H1 (cell line): ENCODE measurements at regions not wholly inside any gene's neighbourhood (a gene's known extent, or its start where the extent isn't known, plus 50 kb on each side); places are given as distances from the start of the nearest gene placed in this dataset.

Experiments used
- CTCF ChIA-PET: fragments of 300-600 bp; sonication (Branson Sonifier 250); formaldehyde crosslinking; loops from one replicate; lab custom pipeline; 2021; ENCODE audit not compliant: partially characterized antibody; lab: Charles Lee
- POLR2A ChIA-PET: fragments of 300-600 bp; sonication (Branson Sonifier 250); formaldehyde crosslinking; loops from one replicate; lab custom pipeline; 2021; ENCODE audit warnings: inconsistent platforms; ENCODE audit not compliant: partially characterized antibody; lab: Charles Lee
- DNase-seq, 2 experiments: peaks; one replicate each; pipeline versions ENCODE4 v3.0.0 to v3.0.0-alpha.2; 2010 to 2022; ENCODE audit warnings: low spot score in 2 of 2, low read depth in 1 of 2, mixed read lengths in 1 of 2
- FAIRE-seq: peaks from 2 replicates; lab custom pipeline; 2011; peaks lifted over from hg19 to GRCh38; lab: Jason Lieb, UNC
- H2AFZ ChIP-seq: 2 replicates; pipeline ENCODE4 v1.8.1; 2012; ENCODE audit warnings: low read length, inconsistent platforms
- H2AK5ac ChIP-seq: 2 replicates; pipeline ENCODE4 v1.6.1; 2013; ENCODE audit warnings: low read depth, low read length
- H2BK120ac ChIP-seq: replicated peaks from 2 replicates; pipeline ENCODE3; 2013; ENCODE audit warnings: low read depth, low read length, inconsistent platforms
- H2BK12ac ChIP-seq: 2 replicates; pipeline ENCODE4 v1.6.1; 2013; ENCODE audit warnings: low read depth, low read length
- H2BK15ac ChIP-seq: 2 replicates; pipeline ENCODE4 v1.6.1; 2013; ENCODE audit warnings: low read length
- H2BK20ac ChIP-seq: 2 replicates; pipeline ENCODE4 v1.6.1; 2013; ENCODE audit warnings: low read length
- H2BK5ac ChIP-seq: 2 replicates; pipeline ENCODE4 v1.6.1; 2013; ENCODE audit warnings: low read depth, low read length
- H3K14ac ChIP-seq: 2 replicates; pipeline ENCODE4 v1.6.1; 2013; ENCODE audit warnings: inconsistent platforms; ENCODE audit not compliant: insufficient read length
- H3K18ac ChIP-seq: 2 replicates; pipeline ENCODE4 v1.6.1; 2013; ENCODE audit warnings: low read length; ENCODE audit errors: extremely low read depth
- H3K23ac ChIP-seq: 2 replicates; pipeline ENCODE4 v1.6.1; 2013; ENCODE audit warnings: inconsistent platforms; ENCODE audit not compliant: insufficient read length
- H3K23me2 ChIP-seq: 2 replicates; pipeline ENCODE4 v1.6.1; 2013; ENCODE audit warnings: low read depth, low read length
- H3K27ac ChIP-seq: 2 replicates; pipeline ENCODE4 v1.6.1; 2011; ENCODE audit warnings: low read depth, low read length, inconsistent platforms
- H3K27me3 ChIP-seq, 4 experiments: replicated peaks in 1 of 4; 1 replicate in 1 of 4; 2 replicates in 3 of 4; pipeline versions ENCODE4 v1.6.1 to v1.8.1; 2011 to 2013; ENCODE audit warnings: low read length in 3 of 4, mild to moderate bottlenecking in 3 of 4, inconsistent platforms in 2 of 4, mixed read lengths in 2 of 4, moderate library complexity in 1 of 4; ENCODE audit not compliant: control insufficient read depth in 3 of 4, insufficient read depth in 3 of 4; ENCODE audit errors: extremely low read depth in 1 of 4
- H3K36me3 ChIP-seq, 4 experiments: 2 replicates each; pipeline versions ENCODE4 v1.6.1 to v1.8.1; 2011 to 2013; ENCODE audit warnings: mild to moderate bottlenecking in 4 of 4, low read length in 3 of 4, moderate library complexity in 2 of 4, control low read depth in 1 of 4, inconsistent platforms in 1 of 4; ENCODE audit not compliant: insufficient read depth in 4 of 4, control insufficient read depth in 2 of 4
- H3K4ac ChIP-seq: replicated peaks from 2 replicates; pipeline ENCODE3; 2013; ENCODE audit warnings: low read length, low read depth, mixed read lengths, inconsistent platforms; ENCODE audit not compliant: insufficient read length
- H3K4me1 ChIP-seq, 4 experiments: replicated peaks in 1 of 4; 1 replicate in 1 of 4; 2 replicates in 3 of 4; pipeline versions ENCODE4 v1.6.1 to v1.8.1; 2011 to 2013; ENCODE audit warnings: low read length in 3 of 4, inconsistent platforms in 2 of 4, mixed read lengths in 1 of 4; ENCODE audit not compliant: insufficient read depth in 4 of 4, control insufficient read depth in 3 of 4
- H3K4me2 ChIP-seq, 2 experiments: 2 replicates each; pipeline versions ENCODE4 v1.6.1 to v1.8.1; 2011 to 2013; ENCODE audit warnings: low read depth in 2 of 2, low read length in 2 of 2, control low read depth in 1 of 2, inconsistent platforms in 1 of 2, mild to moderate bottlenecking in 1 of 2; ENCODE audit not compliant: insufficient read depth in 1 of 2
- H3K4me3 ChIP-seq, 4 experiments: fragments of 200-600, 300-600 bp in 1 of 4; sonication (generic), shearing (Covaris generic), sonication (Bioruptor Twin) in 1 of 4; 2 replicates each; pipeline versions ENCODE4 v1.5.1 to v1.8.1; 2011 to 2016; ENCODE audit warnings: low read length in 4 of 4, low read depth in 3 of 4, control low read depth in 2 of 4, inconsistent platforms in 2 of 4, mild to moderate bottlenecking in 2 of 4, mixed read lengths in 1 of 4, moderate library complexity in 1 of 4; ENCODE audit not compliant: insufficient read depth in 2 of 4; ENCODE audit errors: extremely low read depth in 1 of 4
- H3K56ac ChIP-seq: replicated peaks from 2 replicates; pipeline ENCODE3; 2013; ENCODE audit warnings: low read depth, mild to moderate bottlenecking, mixed read lengths, low read length, inconsistent platforms; ENCODE audit not compliant: insufficient read length
- H3K79me1 ChIP-seq: 2 replicates; pipeline ENCODE4 v1.6.1; 2013; ENCODE audit warnings: low read depth, low read length, control low read depth
- H3K79me2 ChIP-seq, 2 experiments: 2 replicates each; pipeline versions ENCODE4 v1.6.1 to v1.8.1; 2012 to 2013; ENCODE audit warnings: low read length in 2 of 2, mild to moderate bottlenecking in 2 of 2, inconsistent platforms in 1 of 2; ENCODE audit not compliant: insufficient read depth in 2 of 2, control insufficient read depth in 1 of 2
- H3K9ac ChIP-seq, 4 experiments: replicated peaks in 1 of 4; 1 replicate in 1 of 4; 2 replicates in 3 of 4; pipeline versions ENCODE4 v1.6.1 to v1.8.1; 2011 to 2013; ENCODE audit warnings: low read depth in 3 of 4, low read length in 3 of 4, control low read depth in 2 of 4, mild to moderate bottlenecking in 2 of 4, moderate library complexity in 2 of 4, inconsistent platforms in 1 of 4; ENCODE audit errors: extremely low read depth in 1 of 4
- H3K9me3 ChIP-seq, 2 experiments: 2 replicates each; pipeline versions ENCODE4 v1.6.1 to v1.8.1; 2012 to 2013; ENCODE audit warnings: mild to moderate bottlenecking in 2 of 2, moderate library complexity in 2 of 2, control low read depth in 1 of 2, inconsistent platforms in 1 of 2, low read depth in 1 of 2, low read length in 1 of 2, mixed read lengths in 1 of 2; ENCODE audit not compliant: insufficient read depth in 2 of 2
- H4K20me1 ChIP-seq, 2 experiments: replicated peaks in 1 of 2; 2 replicates each; pipeline versions ENCODE3 to v1.8.1; 2011 to 2013; ENCODE audit warnings: inconsistent platforms in 2 of 2, low read length in 2 of 2, mild to moderate bottlenecking in 1 of 2; ENCODE audit not compliant: insufficient read depth in 2 of 2, control insufficient read depth in 1 of 2
- H4K5ac ChIP-seq: 2 replicates; pipeline ENCODE4 v1.6.1; 2013; ENCODE audit warnings: low read length, low read depth, mixed read lengths, inconsistent platforms; ENCODE audit not compliant: insufficient read length
- H4K8ac ChIP-seq: 2 replicates; pipeline ENCODE4 v1.8.0; 2013; ENCODE audit warnings: mild to moderate bottlenecking, moderate library complexity, low read length, inconsistent platforms; ENCODE audit not compliant: insufficient read depth; ENCODE audit errors: extremely low read depth
- H4K91ac ChIP-seq: replicated peaks from 2 replicates; pipeline ENCODE3; 2013; ENCODE audit warnings: low read length, mixed read lengths, inconsistent platforms; ENCODE audit not compliant: insufficient read length
- CBX8 ChIP-seq: fragments of 300-800, 300-1000 bp; sonication (generic); IDR thresholded peaks from 2 replicates; pipeline ENCODE4 v1.7.1; 2016; ENCODE audit warnings: low read depth, low read length, borderline replicate concordance
- GTF2F1 ChIP-seq: IDR thresholded peaks from 2 replicates; pipeline ENCODE4 v1.6.1; 2012; ENCODE audit warnings: low read depth, low read length, improper control_type of control experiment, borderline replicate concordance
- KDM4A ChIP-seq: IDR thresholded peaks from one replicate; pipeline ENCODE4 v1.7.1; 2012; ENCODE audit warnings: low read depth, mild to moderate bottlenecking, moderate library complexity, low read length, inconsistent platforms; ENCODE audit not compliant: severe bottlenecking
- KDM5A ChIP-seq: fragments of 200-600 bp; IDR thresholded peaks from 2 replicates; pipeline ENCODE4 v1.7.1; 2012; ENCODE audit warnings: mild to moderate bottlenecking, low read length, inconsistent platforms, mixed read lengths
- SIX5 ChIP-seq: IDR thresholded peaks from 2 replicates; pipeline ENCODE4 v1.6.1; 2011; ENCODE audit warnings: mild to moderate bottlenecking, low read depth, low read length
- SP1 ChIP-seq: IDR thresholded peaks from 2 replicates; pipeline ENCODE4 v1.6.1; 2011; ENCODE audit warnings: low read depth, low read length
- SP4 ChIP-seq: IDR thresholded peaks from 2 replicates; pipeline ENCODE4 v1.6.1; 2012; ENCODE audit warnings: low read length, inconsistent platforms
- TAF7 ChIP-seq: optimal IDR thresholded peaks from 2 replicates; pipeline ENCODE3; 2011; ENCODE audit warnings: low read depth, mild to moderate bottlenecking, inconsistent platforms, low read length, moderate library complexity, borderline replicate concordance
- WGBS, 2 experiments: shearing (Covaris generic) in 1 of 2; methylation state at CpG; one replicate each; pipeline versions ENCODE4 v1.1.6 to v1.1.7; 2013 to 2015; ENCODE audit warnings: low lambda C conversion rate in 2 of 2, mixed read lengths in 2 of 2, inconsistent platforms in 1 of 2, low coverage in 1 of 2, missing lambda C conversion rate in 1 of 2; ENCODE audit not compliant: insufficient replicate concordance in 2 of 2, insufficient coverage in 1 of 2, insufficient read length in 1 of 2; ENCODE audit errors: extremely low coverage in 1 of 2, missing lambda C conversion rate in 1 of 2; 5-methylcytosine and 5-hydroxymethylcytosine counted together
- TF ChIP-seq, protein P1 (sequence below): IDR thresholded peaks from 2 replicates; pipeline ENCODE4 v1.6.1; 2011; ENCODE audit warnings: low read length, improper control_type of control experiment
- TF ChIP-seq, protein P2 (sequence below): IDR thresholded peaks from 2 replicates; pipeline ENCODE4 v1.6.1; 2012; ENCODE audit warnings: inconsistent platforms

DNA sequence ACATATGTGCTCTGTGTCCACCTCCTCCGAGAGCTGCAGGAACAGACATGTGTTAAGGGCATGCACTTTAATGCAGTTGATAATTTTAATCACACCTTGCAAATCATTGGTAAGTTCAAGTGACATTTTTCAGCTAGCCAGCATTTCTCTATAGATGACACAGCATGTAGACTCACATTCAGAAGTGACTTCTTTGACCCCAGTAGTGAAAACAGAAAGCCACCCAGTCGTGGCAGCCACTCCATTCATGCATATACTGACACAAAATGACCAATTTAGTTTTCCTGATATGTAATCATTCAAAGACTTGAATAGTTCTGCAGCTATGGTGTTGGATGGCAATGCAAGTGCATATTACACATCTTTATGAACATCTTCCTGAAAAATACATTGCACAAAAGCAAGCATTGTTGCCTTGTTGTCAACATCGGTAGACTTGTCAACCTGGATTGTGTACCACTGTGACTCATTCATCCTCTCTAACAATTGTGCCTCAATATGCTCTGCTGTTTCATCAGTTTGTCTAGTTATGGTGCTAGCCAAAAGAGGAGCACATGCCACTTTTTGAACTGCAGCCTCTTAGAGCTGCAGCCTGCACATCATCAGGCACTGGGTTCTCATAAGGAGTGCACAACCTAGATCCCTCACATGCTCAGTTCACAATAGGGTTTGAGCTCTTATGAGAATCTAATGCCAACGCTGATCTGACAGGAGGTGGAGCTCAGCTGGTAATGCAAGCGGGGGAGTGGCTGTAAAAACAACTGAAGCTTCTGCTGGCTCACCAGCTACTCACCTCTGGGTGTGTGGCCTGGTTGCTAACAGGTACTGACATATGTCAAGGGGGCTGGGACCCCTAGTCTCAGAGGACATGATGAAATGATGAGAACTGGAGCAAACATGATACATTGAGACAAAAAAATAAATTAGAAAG, 622.0 kb downstream of the PYDC2 start:
- peaks cover 0 to 2% (median 0%) of the 10 kb centered on the region in 4 experiments; a peak in 3 of 7 replicates for H3K4me1 ChIP-seq
- POLR2A ChIA-PET: interaction anchor here (0.7 kb wide), 1 partner anchor 156 kb away, joined by 3 read pairs; no protein-coding TSS in a partner anchor
- no peak overlapping the region for H2BK20ac ChIP-seq
- H3K27me3 ChIP-seq: no peaks in the 10 kb centered on the region; a peak in 1 of 7 replicates
- no peak overlapping the region for H4K5ac ChIP-seq
- no peaks in the 10 kb centered on the region for H3K23me2 ChIP-seq
- no peak overlapping the region for H3K18ac ChIP-seq
- FAIRE-seq: no peak
- CTCF ChIA-PET: interaction anchor here (1.2 to 1.3 kb wide), 2 partner anchors 10 to 327 kb away, joined by 3 to 4 read pairs; no protein-coding TSS in a partner anchor
- no peak overlapping the region for H3K27ac ChIP-seq
- H2BK12ac ChIP-seq: no peak overlapping the region
- DNase-seq: no peak
- no peak overlapping the region for H2BK5ac ChIP-seq
- H3K9me3 ChIP-seq: no peaks in the 10 kb centered on the region
- no peak overlapping the region for H4K91ac ChIP-seq
- WGBS, 2 experiments: 87% methylated on average over 5 of the region's 5 CpGs; no CpG with 5 or more reads in 1 of the 2 experiments
- H2BK15ac ChIP-seq: no peak overlapping the region
- H2AFZ ChIP-seq: no peak overlapping the region
- H3K14ac ChIP-seq: no peak overlapping the region
- H3K56ac ChIP-seq: no peak overlapping the region
- no peaks in the 10 kb centered on the region for H3K79me2 ChIP-seq
- H3K79me1 ChIP-seq: no peaks in the 10 kb centered on the region
- no peaks in the 10 kb centered on the region for H4K20me1 ChIP-seq
- H3K9ac ChIP-seq: no peak overlapping the region
- no peak overlapping the region for H2BK120ac ChIP-seq
- no peaks in the 10 kb centered on the region for H3K36me3 ChIP-seq
- H3K4me3 ChIP-seq: no peak overlapping the region
- H3K23ac ChIP-seq: no peak overlapping the region
- H3K4me2 ChIP-seq: no peak overlapping the region
- no peak overlapping the region for H3K4ac ChIP-seq
- no peak overlapping the region for H4K8ac ChIP-seq
- no peak overlapping the region for H2AK5ac ChIP-seq
- TF ChIP-seq GTF2F1 (no peak), SP4 (no peak), KDM5A (no peak), SIX5 (no peak), KDM4A (no peak), CBX8 (no peak), TAF7 (no peak), SP1 (no peak)
- TF ChIP-seq, protein P1, sequence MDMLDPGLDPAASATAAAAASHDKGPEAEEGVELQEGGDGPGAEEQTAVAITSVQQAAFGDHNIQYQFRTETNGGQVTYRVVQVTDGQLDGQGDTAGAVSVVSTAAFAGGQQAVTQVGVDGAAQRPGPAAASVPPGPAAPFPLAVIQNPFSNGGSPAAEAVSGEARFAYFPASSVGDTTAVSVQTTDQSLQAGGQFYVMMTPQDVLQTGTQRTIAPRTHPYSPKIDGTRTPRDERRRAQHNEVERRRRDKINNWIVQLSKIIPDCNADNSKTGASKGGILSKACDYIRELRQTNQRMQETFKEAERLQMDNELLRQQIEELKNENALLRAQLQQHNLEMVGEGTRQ: no peak
- TF ChIP-seq, protein P2, sequence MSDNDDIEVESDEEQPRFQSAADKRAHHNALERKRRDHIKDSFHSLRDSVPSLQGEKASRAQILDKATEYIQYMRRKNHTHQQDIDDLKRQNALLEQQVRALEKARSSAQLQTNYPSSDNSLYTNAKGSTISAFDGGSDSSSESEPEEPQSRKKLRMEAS: no peak
